NCI-H82 (cell line): ENCODE measurements at regions not wholly inside any gene's neighbourhood (a gene's known extent, or its start where the extent isn't known, plus 50 kb on each side); places are given as distances from the start of the nearest gene placed in this dataset.

Source experiments
- DNase-seq: peaks from one replicate; lab custom pipeline; 2025; lab: John Stamatoyannopoulos, UW

DNA sequence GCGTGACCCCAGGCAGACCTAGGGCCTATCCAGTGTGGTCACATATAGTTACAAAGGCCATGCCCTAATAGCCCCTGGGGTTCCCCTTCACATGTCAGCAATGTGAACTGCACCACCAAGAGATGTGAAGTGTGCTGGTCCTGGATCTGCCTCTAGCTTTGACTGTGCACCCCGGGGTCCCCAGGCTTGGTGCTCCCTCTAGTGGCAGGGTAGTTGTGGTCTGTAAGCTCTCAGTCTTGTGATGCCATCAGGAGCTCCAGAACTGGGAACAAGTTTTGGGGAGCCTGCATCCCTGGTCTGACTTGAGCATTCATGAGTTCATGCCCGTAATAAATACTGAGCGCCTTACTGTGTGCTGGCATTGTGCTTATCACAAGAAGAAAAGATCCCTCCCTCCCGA is 143.4 kb downstream of the DHX35 start:
- peak; percentile 42 for DNase-seq

DNA sequence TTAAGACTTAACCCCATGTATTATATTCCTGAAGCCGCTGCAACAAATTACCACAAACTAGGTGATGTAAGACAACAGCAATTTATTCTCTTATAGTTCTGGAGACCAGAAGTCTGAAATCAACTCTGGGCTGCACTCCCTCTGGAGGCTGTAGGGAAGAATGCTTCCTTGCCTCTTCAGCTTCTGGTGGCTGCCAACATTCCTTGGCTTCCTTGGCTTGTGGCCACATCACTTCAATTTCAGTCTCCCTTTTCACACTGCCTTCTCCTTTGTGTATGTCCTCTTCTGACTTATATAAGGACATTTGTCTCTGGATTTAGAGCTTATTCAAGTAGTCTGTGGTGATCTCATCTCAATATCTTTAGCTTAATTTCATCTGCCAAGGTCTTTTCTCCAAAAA is 141.6 kb downstream of the DHX35 start:
- no peak for DNase-seq

DNA sequence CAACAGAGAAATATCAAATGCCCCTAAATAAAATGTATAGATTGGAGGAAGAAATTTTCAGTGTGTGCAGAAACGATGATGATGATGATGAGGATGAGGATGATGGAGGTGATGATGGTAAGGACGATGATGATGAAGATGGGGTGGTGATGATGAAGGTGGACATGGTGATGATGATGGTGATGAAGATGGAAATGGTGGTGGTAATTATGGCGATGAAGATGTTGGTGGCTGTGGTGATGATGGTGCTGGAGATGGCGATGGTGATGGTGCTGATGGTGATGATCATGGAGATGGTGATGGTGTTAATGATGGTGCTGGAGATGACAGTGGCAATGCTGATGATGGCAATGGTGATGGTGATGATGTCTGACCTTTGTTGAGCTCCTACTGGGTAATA is 141.2 kb downstream of the DHX35 start:
- no peak for DNase-seq

DNA sequence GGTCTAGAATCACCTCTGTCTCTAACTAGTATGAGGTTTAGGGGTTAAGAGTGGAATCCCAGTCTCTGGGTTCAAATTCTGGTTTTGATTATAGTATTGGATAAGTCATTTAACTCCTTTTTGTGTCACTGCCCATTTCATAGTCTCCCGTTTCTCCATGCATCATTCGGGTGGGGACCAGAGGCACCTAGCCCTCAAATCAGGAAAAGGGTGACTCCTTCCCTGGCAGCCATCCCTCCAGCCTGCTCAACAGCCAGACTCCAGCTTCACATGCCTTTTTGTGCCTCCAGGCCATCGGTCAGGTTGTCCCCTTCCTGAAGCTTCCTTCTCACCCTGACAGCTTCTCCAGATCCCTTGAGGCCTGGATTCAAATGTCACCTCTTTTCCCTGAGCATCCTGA is 139.8 kb downstream of the DHX35 start:
- no peak for DNase-seq

DNA sequence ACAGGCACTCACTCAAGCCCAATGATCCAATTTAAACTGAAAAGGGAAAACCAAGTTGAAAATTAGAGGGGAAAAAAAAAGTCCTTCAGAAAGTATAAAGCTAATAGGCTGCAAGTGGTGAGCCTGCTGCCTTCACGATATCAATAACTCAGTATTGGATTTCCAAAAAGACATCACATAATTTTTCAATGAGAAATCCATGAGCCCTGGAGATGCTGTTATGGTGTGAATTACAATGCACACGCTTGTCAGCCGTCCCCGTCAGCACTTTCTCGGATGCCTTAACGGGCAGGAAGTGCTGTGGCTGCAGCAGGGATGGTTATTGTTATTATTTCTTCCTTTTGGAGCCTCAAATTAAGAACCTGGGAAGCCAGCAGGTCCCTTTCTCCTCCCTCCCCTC is 138.5 kb downstream of the DHX35 start:
- no peak for DNase-seq

DNA sequence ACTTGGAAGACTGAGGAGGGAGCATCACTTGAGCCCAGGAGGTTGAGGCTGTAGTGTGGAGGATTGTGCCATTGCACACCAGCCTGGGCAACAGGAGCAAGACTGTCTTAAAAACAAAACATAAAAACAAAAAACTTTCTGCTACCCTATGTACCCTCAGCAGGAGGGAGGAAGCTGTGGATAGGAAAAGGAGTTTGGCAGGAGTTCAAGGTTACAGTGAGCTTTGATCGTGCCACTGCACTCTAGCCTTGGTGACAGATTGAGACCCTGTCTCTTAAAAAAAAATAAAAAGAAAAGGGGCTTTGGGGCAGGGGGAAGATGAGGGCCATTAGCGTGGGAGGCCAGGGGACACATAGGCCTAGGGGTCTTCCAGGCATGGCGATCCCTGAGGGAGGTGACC is 135.7 kb downstream of the DHX35 start:
- no peak for DNase-seq

DNA sequence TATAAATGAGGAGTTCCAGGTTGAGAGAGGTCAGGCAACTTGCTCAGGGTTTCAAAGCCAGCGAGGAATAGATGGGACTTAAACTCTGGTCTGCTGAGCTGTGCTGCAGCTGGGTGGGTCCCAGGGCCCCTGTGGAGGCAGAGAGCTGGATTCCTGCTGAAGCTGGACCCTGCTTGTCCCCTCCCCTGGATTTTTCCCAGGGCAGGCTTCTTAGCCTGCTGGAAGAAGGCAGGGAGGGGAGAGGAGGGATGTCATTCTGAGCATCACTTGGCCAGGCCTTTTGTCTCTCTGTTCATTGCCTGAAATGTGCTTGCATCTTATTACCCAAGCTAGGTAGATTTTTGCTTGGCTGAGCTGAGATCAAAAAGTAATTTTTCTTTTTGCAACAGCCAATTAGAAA is 133.7 kb downstream of the DHX35 start:
- no peak for DNase-seq

DNA sequence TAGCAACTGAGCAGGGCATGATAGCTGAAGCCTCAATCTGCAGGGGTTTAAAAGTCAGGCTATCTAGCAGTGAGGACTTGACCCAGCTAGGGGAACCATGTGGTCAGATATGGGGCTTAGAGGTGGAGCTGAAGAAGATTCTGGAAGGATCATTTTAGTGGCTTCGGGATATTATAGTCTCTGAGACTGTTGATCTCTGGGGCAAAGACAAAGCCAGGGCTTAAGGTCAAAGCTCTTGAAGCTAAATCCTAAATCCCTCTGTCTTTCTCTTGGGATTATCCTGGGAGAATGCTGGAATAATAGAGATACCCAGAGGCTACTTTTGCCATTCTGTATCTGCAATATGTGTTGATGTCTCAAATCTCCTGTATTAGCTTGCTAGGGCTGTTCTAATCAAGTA is 132.2 kb downstream of the DHX35 start:
- peak; percentile 85 for DNase-seq

DNA sequence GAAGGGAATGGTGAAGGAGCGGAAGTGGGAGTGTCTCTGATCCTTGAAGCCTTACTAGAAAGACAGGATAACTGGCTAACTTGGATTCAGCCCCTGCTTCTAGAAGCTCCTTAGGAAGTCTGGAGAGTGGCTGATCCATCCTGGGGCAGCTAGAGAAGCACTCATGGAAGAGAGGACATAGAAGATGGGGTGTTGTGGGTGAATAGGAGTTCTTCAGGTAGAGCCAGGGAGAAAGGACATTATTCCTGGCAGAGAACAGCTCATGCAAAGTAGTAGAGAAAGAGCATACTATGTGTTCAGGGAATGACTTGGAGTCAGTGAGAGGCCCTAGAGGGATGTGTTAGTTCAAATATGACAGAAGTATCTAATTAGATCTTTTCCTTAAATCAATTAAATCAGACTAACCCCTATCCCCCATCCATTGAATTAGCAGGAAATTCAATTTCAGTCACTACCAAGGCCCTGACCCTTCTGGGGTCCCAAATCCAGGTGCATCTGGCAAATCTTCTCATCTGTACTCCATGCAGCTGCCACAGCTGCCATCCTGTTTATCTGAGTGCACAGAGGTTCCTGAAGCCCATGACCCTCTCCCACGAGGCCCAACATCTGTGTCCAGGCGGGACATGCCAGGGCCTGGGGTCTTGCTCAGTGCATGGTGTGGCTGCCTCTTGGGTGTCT is 130.7 kb downstream of the DHX35 start:
- peak; percentile 66 for DNase-seq

DNA sequence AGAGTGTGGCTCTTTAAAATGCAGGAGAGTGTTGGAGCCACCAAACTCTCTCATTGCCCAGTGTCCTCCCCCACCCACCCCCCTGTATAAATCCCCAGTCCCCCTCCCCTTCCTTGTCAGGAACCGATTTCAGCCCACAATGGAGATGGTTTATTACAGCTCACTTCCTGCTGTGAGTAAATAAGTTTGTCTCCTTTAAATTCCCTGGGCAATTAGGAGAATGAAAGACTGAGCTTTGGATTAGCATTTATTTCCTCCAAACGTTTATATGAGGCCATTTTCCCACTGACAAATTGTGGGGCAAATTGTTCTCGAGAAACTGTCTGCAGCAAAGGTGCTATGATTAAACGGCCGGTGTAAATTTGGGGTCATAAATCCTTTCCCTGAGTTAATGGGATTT is 128.8 kb downstream of the DHX35 start:
- peak; percentile 61 for DNase-seq

DNA sequence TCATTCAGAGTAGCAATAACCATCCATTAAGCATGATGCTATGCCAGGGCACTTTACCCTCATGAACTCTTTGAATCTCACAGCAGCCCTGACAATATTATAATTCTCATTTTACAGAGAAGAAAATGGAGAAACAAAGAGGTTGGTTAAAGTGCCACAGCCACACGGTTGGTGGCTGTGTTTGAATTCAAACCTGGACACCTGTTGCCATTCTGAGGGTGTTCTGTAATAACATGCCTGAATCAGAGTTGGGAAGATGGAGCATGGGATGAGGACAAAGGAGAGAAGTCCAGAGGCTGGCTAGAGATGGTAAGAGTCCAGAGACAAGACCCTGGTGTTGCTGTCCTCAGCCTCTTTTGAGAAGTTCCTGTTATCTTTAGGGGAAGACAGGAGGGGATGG is 127.7 kb downstream of the DHX35 start:
- no peak for DNase-seq
